H9 (cell line): ENCODE measurements at regions not wholly inside any gene's neighbourhood (a gene's known extent, or its start where the extent isn't known, plus 50 kb on each side); places are given as distances from the start of the nearest gene placed in this dataset.

Experiments used
- DNase-seq: peaks from one replicate; pipeline ENCODE4 v3.0.0-alpha.2; 2017
- H2AFZ ChIP-seq: one replicate; pipeline ENCODE4 v1.6.1; 2013; ENCODE audit warnings: mild to moderate bottlenecking, low read length, control low read depth, moderate library complexity
- H2AK5ac ChIP-seq: 2 replicates; pipeline ENCODE4 v1.6.1; 2013; ENCODE audit warnings: low read length, control low read depth, mixed read lengths; ENCODE audit not compliant: insufficient read length
- H2BK120ac ChIP-seq: one replicate; pipeline ENCODE4 v1.6.1; 2013; ENCODE audit warnings: low read depth, mild to moderate bottlenecking, low read length, control low read depth, inconsistent platforms; ENCODE audit not compliant: poor library complexity, severe bottlenecking
- H2BK12ac ChIP-seq: 2 replicates; pipeline ENCODE4 v1.6.1; 2013; ENCODE audit warnings: low read length, control low read depth, mixed read lengths, low read depth; ENCODE audit not compliant: insufficient read length
- H2BK15ac ChIP-seq: 2 replicates; pipeline ENCODE4 v1.6.1; 2013; ENCODE audit warnings: low read depth, low read length, control low read depth
- H2BK20ac ChIP-seq: one replicate; pipeline ENCODE4 v1.6.1; 2013; ENCODE audit warnings: low read depth, mild to moderate bottlenecking, low read length, control low read depth, inconsistent platforms; ENCODE audit not compliant: poor library complexity, severe bottlenecking
- H2BK5ac ChIP-seq: 2 replicates; pipeline ENCODE4 v1.6.1; 2013; ENCODE audit warnings: low read length, control low read depth, mixed read lengths; ENCODE audit not compliant: insufficient read length
- H3K14ac ChIP-seq: 2 replicates; pipeline ENCODE4 v1.6.1; 2013; ENCODE audit warnings: low read length, control low read depth; ENCODE audit not compliant: insufficient read depth
- H3K18ac ChIP-seq: 2 replicates; pipeline ENCODE4 v1.6.1; 2013; ENCODE audit warnings: low read depth, mild to moderate bottlenecking, mixed read lengths, low read length, control low read depth; ENCODE audit not compliant: insufficient read length
- H3K23ac ChIP-seq: 2 replicates; pipeline ENCODE4 v1.6.1; 2013; ENCODE audit warnings: low read length, control low read depth, mixed read lengths, low read depth; ENCODE audit not compliant: insufficient read length
- H3K23me2 ChIP-seq: 2 replicates; pipeline ENCODE4 v1.6.1; 2013; ENCODE audit warnings: low read depth, mild to moderate bottlenecking, mixed read lengths, low read length, control low read depth; ENCODE audit not compliant: insufficient read length, poor library complexity, severe bottlenecking
- H3K27ac ChIP-seq: 2 replicates; pipeline ENCODE4 v1.5.1; 2013; ENCODE audit warnings: low read length, control low read depth, mixed read lengths, low read depth; ENCODE audit not compliant: insufficient read length
- H3K27me3 ChIP-seq: 2 replicates; pipeline ENCODE4 v1.6.1; 2013; ENCODE audit warnings: low read length, control low read depth, inconsistent platforms; ENCODE audit not compliant: insufficient read depth
- H3K4ac ChIP-seq: 2 replicates; pipeline ENCODE4 v1.6.1; 2013; ENCODE audit warnings: low read depth, mild to moderate bottlenecking, control low read depth, inconsistent platforms, low read length, moderate library complexity
- H3K4me1 ChIP-seq: 2 replicates; pipeline ENCODE4 v1.6.1; 2013; ENCODE audit warnings: low read length, control low read depth, inconsistent platforms; ENCODE audit not compliant: insufficient read depth
- H3K4me2 ChIP-seq: 2 replicates; pipeline ENCODE4 v1.6.1; 2013; ENCODE audit warnings: low read length, control low read depth, mixed read lengths; ENCODE audit not compliant: insufficient read length, insufficient read depth
- H3K56ac ChIP-seq: 2 replicates; pipeline ENCODE4 v1.6.1; 2013; ENCODE audit warnings: low read depth, mild to moderate bottlenecking, mixed read lengths, low read length, control low read depth; ENCODE audit not compliant: insufficient read length
- H3K79me1 ChIP-seq: 2 replicates; pipeline ENCODE4 v1.6.1; 2013; ENCODE audit warnings: low read depth, mild to moderate bottlenecking, moderate library complexity, low read length, control low read depth, inconsistent platforms; ENCODE audit not compliant: insufficient read depth, poor library complexity, severe bottlenecking
- H3K79me2 ChIP-seq: 2 replicates; pipeline ENCODE4 v1.6.1; 2013; ENCODE audit warnings: low read length, control low read depth, inconsistent platforms; ENCODE audit not compliant: insufficient read depth
- H3K9ac ChIP-seq: 2 replicates; pipeline ENCODE4 v1.6.1; 2013; ENCODE audit warnings: low read length, control low read depth, mixed read lengths; ENCODE audit not compliant: insufficient read length; ENCODE audit errors: extremely low read depth
- H3K9me3 ChIP-seq: one replicate; pipeline ENCODE4 v1.6.1; 2013; ENCODE audit warnings: low read depth, low read length, inconsistent platforms; ENCODE audit not compliant: control insufficient read depth
- H3T11ph ChIP-seq: one replicate; pipeline ENCODE4 v1.6.1; 2013; ENCODE audit warnings: mild to moderate bottlenecking, low read length, control low read depth, inconsistent platforms
- H4K20me1 ChIP-seq: one replicate; pipeline ENCODE4 v1.6.1; 2013; ENCODE audit not compliant: control insufficient read depth, insufficient read length, insufficient read depth
- H4K5ac ChIP-seq: 2 replicates; pipeline ENCODE4 v1.6.1; 2013; ENCODE audit warnings: low read depth, mild to moderate bottlenecking, mixed read lengths, low read length, control low read depth; ENCODE audit not compliant: insufficient read length
- H4K8ac ChIP-seq: replicated peaks from 2 replicates; pipeline ENCODE4 v1.6.1; 2013; ENCODE audit warnings: low read length, control low read depth, mixed read lengths, low read depth; ENCODE audit not compliant: insufficient read length
- H4K91ac ChIP-seq: 2 replicates; pipeline ENCODE4 v1.6.1; 2013; ENCODE audit warnings: low read depth, mild to moderate bottlenecking, moderate library complexity, mixed read lengths, low read length, control low read depth; ENCODE audit not compliant: insufficient read length
- H3K27ac Mint-ChIP-seq, 3 experiments: 2 replicates in 2 of 3; 3 replicates in 1 of 3; pipeline ENCODE4 v1.8.0; 2020 to 2021; ENCODE audit warnings: mixed read lengths in 3 of 3, mild to moderate bottlenecking in 1 of 3, moderate library complexity in 1 of 3
- H3K27me3 Mint-ChIP-seq: 2 replicates; pipeline ENCODE4 v1.8.0; 2021; ENCODE audit warnings: low read depth, mild to moderate bottlenecking, moderate library complexity, mixed read lengths
- H3K36me3 Mint-ChIP-seq, 3 experiments: 2 replicates in 2 of 3; 3 replicates in 1 of 3; pipeline ENCODE4 v1.8.0; 2020 to 2021; ENCODE audit warnings: low read depth in 3 of 3, mixed read lengths in 3 of 3; ENCODE audit not compliant: insufficient read depth in 1 of 3
- H3K4me1 Mint-ChIP-seq, 2 experiments: 2 replicates each; pipeline ENCODE4 v1.8.0; 2020; ENCODE audit warnings: mixed read lengths in 2 of 2
- H3K4me3 Mint-ChIP-seq, 2 experiments: 2 replicates in 1 of 2; 3 replicates in 1 of 2; pipeline ENCODE4 v1.8.0; 2020 to 2021; ENCODE audit warnings: mild to moderate bottlenecking in 2 of 2, mixed read lengths in 2 of 2, moderate library complexity in 1 of 2
- H3K9me3 Mint-ChIP-seq, 2 experiments: 2 replicates in 1 of 2; 3 replicates in 1 of 2; pipeline ENCODE4 v1.8.0; 2020; ENCODE audit warnings: mild to moderate bottlenecking in 2 of 2, mixed read lengths in 2 of 2, moderate library complexity in 1 of 2
- CTCF ChIP-seq: fragments of 200-600 bp; sonication (generic); conservative IDR thresholded peaks from 3 replicates; pipeline ENCODE4 v1.8.0; 2021; ENCODE audit warnings: antibody characterized with exemption, mild to moderate bottlenecking
- WGBS: extraction: QIAGEN DNeasy Blood & Tissue Kit; methylation state at CpG from one replicate; pipeline ENCODE4 v1.1.7; 2013; ENCODE audit warnings: missing lambda C conversion rate, low lambda C conversion rate, mixed read lengths; ENCODE audit not compliant: insufficient read length; ENCODE audit errors: extremely low coverage; 5-methylcytosine and 5-hydroxymethylcytosine counted together

GRCh38 chr3:35295906-35296305 lies 343.4 kb upstream of the ARPP21 start:
- H3K4me3 Mint-ChIP-seq, result no peak overlapping the region
- WGBS, result no CpG with 5 or more reads among the region's 2 CpGs
- no peaks in the 10 kb centered on the region for H3K9me3 Mint-ChIP-seq

More at GRCh38 chr3:35295906-35296305, 343.4 kb upstream of the ARPP21 start:
- no peak overlapping the region for H3K56ac ChIP-seq
- Mint-ChIP-seq H3K4me1 (no peaks in the 10 kb centered on the region), H3K27ac (no peak overlapping the region), H3K27me3 (no peaks in the 10 kb centered on the region), H3K36me3 (no peaks in the 10 kb centered on the region)
- H4K20me1 ChIP-seq, result no peaks in the 10 kb centered on the region
- H4K91ac ChIP-seq, result no peak overlapping the region
- no peaks in the 10 kb centered on the region for H3K79me1 ChIP-seq
- no peaks in the 10 kb centered on the region for H3K23me2 ChIP-seq
- H2BK12ac ChIP-seq, result no peak overlapping the region
- H3K4me1 ChIP-seq, result no peaks in the 10 kb centered on the region
- no peak overlapping the region for H4K8ac ChIP-seq
- no peak overlapping the region for H3T11ph ChIP-seq
- H2AFZ ChIP-seq, result no peak overlapping the region
- H2AK5ac ChIP-seq, result no peak overlapping the region
- H2BK20ac ChIP-seq, result no peak overlapping the region
- no peak overlapping the region for H3K23ac ChIP-seq
- no peaks in the 10 kb centered on the region for H3K9me3 ChIP-seq
- H3K79me2 ChIP-seq, result no peaks in the 10 kb centered on the region
- no peak overlapping the region for H3K9ac ChIP-seq
- no peak overlapping the region for H2BK15ac ChIP-seq
- no peak overlapping the region for H3K14ac ChIP-seq
- H3K4me2 ChIP-seq, result no peak overlapping the region
- no peaks in the 10 kb centered on the region for H3K27me3 ChIP-seq
- H4K5ac ChIP-seq, result no peak overlapping the region
- TF ChIP-seq CTCF, result no peak
- no peak overlapping the region for H3K4ac ChIP-seq
- H2BK120ac ChIP-seq, result no peak overlapping the region
- no peak overlapping the region for H3K27ac ChIP-seq
- no peak overlapping the region for H2BK5ac ChIP-seq
- no peak overlapping the region for H3K18ac ChIP-seq
- no peak for DNase-seq
